HG03354 (cell line): ENCODE measurements at regions not wholly inside any gene's neighbourhood (a gene's known extent, or its start where the extent isn't known, plus 50 kb on each side); places are given as distances from the start of the nearest gene placed in this dataset.
"Not testable (repeated sequence)": the region's sequence is repeated elsewhere in the genome, so short reads cannot be mapped to it uniquely, and the experiment has no call there.

ENCODE experiments used
- ATAC-seq: cut with Tn5 transposase; IDR thresholded peaks from one replicate; pipeline ENCODE4 v1.9.1; 2021; ENCODE audit warnings: mild to moderate bottlenecking; ENCODE audit not compliant: unreplicated experiment, poor library complexity, severe bottlenecking

DNA sequence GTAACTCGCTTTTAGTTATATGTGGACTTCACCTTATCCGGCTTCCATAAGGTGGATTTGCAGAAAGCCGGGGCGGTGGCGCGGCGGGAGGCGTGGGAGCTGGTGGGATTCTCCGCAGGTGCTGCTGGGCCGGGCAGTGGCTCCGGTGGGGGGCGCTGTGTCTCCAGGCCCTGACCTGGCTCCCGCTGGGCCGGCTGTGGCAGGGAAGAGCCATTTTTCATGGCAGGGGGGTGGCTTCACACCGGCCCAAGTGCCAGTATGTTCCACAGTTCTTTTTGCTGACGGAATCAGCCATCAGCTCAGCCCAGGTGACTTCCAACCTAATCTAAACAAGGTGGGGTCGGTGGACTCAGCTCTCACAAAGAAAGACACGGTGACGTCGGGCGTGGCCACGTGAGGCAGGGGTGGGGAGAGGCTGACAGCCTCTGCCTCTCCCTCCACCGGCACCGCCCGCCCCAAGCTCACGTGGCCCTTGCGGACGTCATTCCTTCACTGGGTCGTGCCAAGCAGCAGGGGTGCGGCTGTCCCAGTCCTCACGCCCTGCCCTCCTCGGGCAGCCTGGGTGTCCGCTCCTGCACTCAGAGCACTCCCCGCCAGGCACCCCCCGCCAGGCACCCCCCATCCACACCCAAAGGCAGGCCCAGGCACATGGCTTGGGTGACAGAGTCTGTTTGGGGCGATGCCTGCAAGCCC, 4429.9 kb upstream of the TPTE start:
- ATAC-seq, result not testable (repeated sequence)

DNA sequence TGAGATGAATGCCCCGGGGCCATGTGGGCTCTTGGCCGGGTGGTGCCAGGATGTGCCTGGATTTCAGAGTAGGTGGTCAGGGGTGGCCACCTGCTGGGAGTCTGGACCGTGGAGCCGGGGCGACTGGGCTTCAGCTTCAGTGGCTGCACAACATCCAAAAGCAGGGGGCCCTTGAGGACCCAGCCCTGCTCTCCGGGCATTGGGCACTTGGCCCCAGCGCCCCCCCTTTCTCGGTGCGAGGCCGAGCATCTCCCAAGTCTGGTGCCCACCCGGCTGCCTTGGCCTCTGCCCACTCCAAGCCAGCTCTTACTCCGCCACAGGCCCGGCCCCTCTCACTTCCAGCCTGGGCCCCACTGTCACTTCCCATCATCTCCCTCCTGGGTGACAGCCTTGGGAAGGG, 4429.0 kb upstream of the TPTE start:
- not testable (repeated sequence) for ATAC-seq

DNA sequence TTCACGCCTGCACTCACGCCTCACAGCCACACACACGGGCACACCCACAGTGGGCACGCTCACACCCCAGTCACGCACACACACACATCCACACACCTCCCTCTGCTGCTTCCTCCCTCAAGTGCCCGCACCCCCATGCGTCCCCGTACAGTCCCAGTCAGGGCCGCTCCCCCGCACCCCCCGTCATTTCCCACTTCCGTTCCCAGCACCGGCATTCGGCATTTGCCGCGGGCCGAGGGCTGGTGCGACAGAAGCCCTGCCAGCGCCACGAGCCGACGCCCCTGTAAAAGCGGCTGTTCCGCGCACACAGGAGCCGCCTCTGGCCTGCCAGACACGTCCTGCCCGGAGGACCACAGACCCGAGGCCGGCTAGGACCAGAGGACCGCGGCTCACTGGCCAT, 4428.0 kb upstream of the TPTE start:
- not testable (repeated sequence) for ATAC-seq

DNA sequence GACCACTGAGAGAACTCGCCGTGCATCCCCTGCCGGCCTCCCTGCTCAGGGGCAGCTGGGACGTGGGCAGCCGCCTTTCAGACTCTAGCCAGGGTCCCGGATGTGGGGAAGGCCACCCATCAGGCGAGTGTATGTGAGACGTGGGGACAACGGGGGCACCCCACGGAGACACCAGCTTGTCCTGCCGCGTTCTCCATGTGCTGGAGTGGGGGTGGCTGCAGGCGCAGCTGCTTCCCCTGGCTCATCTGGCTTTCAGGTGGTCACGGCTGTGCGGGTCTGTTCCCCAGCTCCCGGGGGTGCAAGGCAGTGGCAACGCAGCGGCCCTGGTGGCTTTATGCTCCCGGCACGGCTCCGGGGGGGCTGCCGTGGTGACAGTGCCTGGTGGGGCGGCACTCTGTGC, 4427.5 kb upstream of the TPTE start:
- ATAC-seq, result not testable (repeated sequence)

DNA sequence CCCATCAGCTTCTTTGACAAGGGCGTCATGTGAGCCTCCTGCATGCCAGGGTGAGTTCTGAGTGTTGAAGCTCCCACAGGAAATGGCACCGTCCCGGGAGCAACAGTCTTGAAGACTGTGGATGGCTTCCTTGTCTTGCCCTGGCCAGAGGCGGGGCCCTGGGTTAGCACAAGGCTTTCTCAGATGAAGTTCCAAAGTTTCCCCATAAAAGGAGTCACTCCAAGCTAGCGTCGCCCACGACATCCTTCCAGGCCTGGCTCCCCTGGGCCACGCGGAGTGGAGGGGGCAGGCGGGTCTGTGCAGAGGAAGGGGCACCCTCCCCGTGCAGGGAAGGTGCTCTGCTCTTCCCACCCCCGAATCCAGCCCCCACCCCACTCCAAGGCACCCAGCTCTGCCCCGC, 4426.1 kb upstream of the TPTE start:
- not testable (repeated sequence) for ATAC-seq

DNA sequence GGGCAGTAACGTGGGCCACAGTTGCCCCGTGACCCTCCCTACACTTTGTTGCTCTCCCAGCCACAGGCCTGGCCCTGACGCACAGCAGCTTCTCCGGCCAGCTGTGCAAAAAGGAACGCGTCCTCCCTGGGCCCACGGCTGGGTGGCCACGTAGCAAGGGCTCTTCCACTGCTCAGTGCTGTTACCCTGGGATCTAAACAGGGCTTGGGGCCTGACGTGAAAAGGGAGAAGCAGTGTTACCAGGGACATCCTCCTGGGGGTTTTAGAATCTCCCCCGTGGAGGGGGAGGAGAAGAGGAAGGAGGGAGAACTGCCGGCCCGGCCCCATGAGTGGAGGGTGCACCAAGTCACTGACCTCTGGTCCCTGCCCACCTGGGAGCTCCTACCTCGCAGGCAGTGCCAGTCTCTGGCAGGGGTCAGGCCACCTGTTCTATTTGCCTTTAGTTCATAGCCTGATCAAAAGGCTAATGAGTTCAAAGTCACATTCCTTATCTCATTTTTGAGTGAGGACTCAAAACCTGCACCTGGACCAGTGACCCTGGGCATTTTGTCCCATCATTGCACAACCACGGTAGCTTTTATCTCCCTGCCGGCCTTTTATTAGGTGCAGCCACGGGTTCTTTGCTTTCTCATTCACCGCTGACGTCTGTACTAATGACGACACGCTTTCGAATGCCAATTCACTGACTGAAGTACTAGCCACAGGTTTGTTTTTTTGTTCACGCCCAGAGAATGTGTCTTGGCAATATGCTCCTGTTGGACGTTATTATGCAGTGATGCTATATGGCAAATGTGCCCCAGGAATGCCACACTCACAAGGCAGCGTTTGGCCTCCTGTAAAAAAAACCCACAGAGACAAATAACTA, 4424.6 kb upstream of the TPTE start:
- ATAC-seq, result not testable (repeated sequence)

DNA sequence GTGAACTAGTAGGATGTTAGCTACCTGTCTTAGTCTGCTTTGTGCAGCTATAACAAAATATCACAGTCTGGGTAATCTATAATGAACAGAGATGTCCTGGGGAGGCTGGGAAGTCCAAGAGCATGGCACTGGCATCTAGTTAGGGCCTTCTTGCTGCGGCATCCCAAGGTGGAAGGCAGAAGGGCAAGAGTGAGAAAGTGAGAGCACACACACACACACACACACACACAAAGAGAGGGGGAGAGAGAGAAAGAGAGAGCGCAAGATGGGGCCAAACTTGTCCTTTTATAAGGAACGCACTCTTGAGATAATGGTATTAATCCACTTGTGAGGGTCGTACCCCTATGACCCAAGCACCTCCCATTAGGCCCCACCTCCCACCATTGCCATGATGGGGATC, 4423.6 kb upstream of the TPTE start:
- ATAC-seq, result not testable (repeated sequence)

DNA sequence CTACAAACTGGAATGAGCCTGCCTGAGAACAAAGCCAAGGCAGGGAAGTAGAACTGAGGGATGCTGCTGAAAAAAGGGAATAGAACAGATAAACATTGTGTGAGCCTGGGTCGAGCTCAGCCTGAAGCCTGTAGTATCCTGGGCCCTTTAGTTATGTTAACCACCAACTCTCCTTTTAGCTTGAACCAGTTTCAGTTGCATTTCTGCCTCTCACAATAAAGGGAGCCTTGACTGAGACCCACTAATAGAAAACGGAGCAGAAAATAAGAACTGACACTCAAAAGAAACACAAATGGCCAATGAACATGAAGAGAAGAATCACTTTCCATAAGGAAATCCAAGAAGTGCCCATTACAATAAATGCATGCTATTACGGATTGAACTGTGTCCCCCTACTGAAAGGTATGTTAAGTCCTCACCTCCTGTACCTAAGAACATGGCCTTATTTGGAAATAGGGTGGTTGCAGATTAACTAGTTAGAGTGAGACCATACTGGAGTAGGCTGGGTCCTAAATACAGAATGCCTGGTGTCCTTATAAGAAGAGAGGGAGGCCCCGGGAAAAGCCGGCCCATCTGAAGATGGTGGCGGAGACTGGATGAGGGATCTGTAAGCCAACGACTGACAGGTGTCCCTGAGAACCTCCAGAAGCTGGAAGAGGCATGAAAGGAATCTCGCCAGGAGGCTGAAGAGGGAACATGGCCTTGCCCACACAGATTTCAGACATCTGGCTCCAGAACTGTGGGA, 4423.0 kb upstream of the TPTE start:
- not testable (repeated sequence) for ATAC-seq

DNA sequence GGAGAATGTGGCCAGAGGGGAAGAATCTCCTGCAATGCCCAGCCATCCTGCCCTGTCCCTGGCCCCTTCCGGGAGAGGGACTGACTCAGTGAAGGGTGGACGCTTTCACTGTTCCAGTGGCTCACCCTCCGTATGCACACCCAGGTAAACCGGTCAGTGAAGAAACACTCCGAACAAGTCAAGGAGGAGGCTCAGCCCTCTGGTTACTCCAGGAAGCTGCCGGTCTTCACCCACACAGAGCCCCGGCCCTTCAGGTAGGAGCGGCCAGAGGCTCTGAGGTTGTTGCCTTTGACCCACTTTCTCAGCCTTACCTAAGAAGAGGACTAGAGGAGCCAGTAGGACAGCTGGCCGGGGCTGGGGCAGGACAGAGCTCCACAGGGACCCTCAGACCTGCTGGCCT, 4419.8 kb upstream of the TPTE start:
- ATAC-seq, result not testable (repeated sequence)

DNA sequence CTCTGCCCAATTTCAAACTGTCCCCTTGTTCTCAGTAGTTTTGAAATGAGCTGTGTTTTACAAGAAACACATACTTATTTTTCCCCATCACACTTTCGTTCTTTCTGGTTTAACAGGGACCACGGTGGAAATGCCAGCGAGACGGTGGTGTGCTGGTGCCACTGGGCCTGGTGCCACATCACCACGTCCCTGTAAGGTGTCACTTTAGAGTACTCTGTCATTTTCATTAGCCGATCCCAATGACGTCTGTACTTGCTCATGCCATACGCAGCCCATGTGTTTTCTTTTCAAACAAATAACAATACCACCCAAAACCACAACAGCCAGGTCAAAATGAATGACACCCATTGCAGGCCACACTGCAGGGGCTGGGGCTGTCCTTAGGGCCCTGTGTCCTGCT, 4416.8 kb upstream of the TPTE start:
- not testable (repeated sequence) for ATAC-seq

DNA sequence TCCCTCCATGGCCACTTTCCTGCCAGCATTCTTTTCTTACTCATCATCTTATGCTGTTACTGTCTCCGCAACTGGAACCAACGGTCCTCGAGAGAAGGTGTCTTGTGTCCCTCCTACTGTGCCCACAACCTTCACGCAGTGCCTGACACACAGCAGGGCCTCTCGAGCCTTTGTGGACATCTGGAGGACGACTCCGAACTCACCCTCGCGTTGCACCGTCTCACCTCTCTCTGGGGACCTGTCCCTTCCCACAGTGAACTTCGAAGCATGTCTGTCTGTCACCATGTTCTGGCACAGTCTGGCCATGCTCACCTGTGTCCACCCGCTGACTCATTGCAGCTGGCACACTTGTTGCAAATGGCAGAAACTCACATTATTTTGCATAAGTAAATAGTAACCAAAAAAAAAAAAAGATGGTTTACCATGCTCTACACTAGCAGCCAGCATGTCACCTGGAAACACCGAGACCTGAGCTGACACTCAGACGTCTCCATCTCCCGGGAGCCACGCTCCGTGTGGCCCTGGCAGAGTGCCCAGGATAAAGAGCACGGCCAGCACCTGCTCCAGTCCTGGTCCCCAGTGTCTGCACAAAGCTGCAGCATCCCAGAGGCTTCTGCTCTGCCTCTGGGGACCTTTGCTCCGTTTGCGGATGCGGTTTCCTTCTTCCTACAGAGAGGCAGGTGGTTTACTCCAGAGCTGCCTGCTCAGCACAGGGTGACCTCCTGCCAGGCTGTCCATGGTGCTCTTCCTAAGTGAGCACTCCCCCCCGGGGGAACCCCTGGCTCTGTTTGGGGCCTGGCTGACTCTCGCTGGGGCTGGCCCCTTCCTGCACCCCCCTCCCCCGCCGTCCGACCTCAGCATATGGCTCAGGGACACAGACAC, 4414.5 kb upstream of the TPTE start:
- ATAC-seq, result not testable (repeated sequence)

DNA sequence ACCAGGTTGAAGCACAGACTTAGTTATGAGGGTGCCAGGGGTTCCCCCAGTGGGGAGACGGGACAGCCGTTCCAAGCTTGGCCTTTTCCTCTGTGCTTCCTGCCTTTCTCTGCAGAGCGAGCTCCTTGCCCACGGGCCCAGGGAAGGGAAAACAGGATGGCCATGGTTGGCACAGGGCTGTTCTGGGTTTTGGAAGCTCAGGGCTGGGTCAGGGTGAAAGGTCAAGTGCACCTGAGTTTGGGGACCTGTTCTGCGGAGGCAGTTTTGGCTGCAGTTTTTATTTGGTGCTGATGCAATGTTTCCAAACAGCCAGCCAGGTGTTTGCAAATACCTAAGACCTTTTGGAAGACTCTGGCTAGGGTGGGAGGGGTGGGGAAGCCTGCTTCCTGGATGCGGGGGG, 4412.5 kb upstream of the TPTE start:
- ATAC-seq, result not testable (repeated sequence)

DNA sequence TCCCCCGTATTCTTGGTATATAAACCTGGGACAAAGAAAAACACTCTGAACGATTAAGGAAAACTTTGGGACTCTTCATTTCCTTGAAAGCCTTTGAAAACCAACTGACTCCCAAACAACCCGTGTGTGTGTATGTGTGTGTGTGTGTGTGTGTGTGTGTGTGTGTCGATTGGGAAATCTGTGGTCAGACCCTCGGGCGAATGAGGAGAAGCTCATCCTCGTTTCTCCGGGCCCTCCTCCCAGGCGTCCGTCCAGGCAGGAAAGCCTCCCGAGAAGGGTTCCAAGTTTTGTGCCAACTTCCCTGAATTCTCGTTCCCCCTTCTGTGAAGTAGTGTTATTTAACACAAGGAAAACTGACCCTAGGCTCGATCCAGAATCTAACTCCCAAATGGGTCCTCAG, 4411.6 kb upstream of the TPTE start:
- not testable (repeated sequence) for ATAC-seq

DNA sequence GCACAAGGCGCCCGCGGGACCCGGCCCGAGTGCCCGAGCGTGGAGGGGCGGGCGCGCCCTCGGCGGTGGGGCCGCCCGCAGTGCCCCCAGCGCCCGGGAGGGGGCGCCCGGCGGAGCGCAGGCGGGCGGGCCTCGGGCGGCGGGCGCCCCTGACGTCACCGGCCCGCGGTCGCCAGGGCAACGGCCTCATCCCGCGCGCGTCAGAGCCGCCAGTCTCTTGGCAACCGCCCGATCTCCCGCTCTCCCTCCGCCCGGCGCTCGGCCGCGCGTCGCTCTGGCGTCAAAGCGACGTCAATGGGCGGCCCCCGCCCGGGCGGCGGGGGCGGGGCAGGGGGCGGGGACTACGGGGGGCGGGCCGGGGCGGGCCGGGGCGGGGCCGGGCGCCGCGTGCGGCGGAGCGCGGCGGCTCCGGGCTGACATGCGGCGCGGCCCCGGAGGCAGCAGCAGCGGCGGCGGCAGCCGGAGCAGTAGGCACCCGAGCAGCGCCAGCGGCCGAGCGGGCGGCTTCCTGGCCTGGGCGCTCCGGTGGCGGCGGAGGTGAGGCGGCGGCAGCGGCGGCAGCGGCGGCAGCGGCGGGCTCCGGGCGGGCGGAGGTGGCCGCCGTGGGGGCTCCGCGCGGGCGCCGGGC, 4410.6 kb upstream of the TPTE start:
- peak; percentile 75 for ATAC-seq

DNA sequence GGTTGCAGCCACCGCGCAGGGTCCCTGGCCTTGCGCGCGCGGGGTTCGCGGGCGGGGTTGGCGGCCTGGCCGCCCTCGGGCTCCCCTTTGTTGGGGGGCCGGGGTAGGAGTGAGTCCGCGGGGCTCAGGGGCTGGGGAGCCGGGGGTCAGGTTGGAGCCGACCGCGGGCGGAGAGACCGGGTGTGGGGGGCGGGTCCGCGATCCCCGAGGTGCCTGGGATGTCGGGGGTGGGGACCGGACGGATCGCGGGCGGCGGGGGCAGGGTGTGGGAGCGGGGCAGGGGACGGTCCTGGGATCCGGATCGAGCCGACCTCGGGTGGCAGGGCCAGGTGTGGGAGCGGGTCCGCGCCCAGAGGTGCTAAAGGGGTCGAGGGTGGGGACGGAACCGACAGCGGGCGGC, 4410.0 kb upstream of the TPTE start:
- not testable (repeated sequence) for ATAC-seq

DNA sequence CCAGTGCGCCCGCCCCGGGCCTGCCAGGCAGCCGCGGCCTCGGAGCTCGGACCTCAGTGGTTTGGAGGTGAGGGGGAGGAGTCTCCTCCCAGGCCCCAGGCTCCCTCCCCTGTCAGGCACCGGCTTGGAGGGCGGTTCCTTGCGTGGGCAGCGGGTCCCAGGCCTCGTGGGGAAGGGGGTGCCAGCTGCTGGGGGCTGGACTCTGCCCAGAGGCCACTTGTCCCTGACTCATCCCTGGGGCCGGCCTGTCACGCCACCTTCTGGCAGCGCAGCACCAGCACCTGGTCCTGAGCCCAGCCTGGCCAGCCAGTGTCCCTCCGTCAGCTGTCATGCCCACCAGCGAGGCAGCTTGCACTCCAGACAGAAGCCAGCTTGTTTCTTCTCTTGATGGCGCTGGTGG, 4403.0 kb upstream of the TPTE start:
- ATAC-seq, result not testable (repeated sequence)

DNA sequence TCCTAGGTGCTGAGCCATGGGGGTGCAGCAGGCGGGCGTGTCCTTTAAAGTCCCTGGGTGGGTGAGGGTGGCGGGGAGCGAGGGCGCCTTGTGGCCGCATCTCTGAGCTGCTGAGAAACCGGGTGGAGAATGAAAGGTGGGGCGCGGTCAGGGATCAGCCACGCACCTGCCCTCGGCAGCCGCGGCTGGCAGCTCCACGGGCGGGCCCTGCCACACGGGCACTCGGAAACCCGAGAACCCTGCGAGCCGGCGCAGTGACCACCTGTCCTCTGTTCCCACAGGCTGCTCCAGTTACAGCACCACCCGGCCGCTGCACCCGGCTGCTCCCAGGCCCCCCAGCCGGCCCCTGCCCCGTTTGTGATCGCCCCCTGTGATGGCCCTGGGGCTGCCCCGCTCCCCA, 4400.5 kb upstream of the TPTE start:
- not testable (repeated sequence) for ATAC-seq

DNA sequence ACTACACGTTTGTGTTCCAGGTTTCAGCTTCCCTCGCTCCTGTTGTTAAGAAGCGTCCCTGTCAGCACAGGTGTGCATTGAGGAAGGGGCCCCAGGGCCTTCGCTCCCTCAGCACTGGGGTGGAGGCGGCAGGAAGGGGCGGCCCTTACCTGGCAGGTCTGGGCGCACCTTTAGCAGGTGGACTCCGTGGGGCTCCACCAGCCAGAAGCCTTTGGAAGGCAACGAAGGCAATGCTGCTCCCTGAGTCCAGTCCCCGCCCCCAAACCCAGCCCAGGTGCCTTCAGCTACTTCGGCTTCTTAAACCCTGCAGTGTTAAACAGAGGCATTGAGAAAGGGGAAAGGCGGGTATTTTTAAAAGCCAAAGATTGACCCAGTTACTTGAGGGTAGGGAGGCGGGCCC, 4398.8 kb upstream of the TPTE start:
- ATAC-seq, result not testable (repeated sequence)

DNA sequence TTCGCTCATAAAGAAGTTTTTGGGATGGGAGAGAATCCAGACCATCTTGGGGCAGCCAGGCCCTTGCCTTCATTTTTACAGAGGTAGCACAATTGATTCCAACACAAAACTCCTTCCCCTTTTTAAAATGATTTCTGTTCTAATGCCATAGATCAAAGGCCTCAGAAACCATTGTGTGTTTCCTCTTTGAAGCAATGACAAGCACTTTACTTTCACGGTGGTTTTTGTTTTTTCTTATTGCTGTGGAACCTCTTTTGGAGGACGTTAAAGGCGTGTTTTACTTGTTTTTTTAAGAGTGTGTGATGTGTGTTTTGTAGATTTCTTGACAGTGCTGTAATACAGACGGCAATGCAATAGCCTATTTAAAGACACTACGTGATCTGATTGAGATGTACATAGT, 4398.2 kb upstream of the TPTE start:
- ATAC-seq, result not testable (repeated sequence)
